Suppressor macrophage (primary cell): ENCODE measurements at regions not wholly inside any gene's neighbourhood (a gene's known extent, or its start where the extent isn't known, plus 50 kb on each side); places are given as distances from the start of the nearest gene placed in this dataset.
"Not testable (repeated sequence)": the region's sequence is repeated elsewhere in the genome, so short reads cannot be mapped to it uniquely, and the experiment has no call there.

Source experiments
- DNase-seq, 4 experiments: peaks; one replicate each; pipeline ENCODE4 v3.0.0-alpha.2; 2020 to 2022

- DNase-seq: no peak
Observed at GRCh38 chr5:126677121-126677520, 76.4 kb downstream of the PHAX start.

- DNase-seq: peak in 1 of 4 experiments; percentile 2
Observed at GRCh38 chr5:126680191-126680817, 79.6 kb downstream of the PHAX start.

- not testable (repeated sequence) for DNase-seq
Observed at GRCh38 chr5:126681314-126681713, 80.6 kb downstream of the PHAX start.

GRCh38 chr5:126681970-126682369, 81.2 kb downstream of the PHAX start:
- no peak for DNase-seq

GRCh38 chr5:126682856-126683255, 82.1 kb downstream of the PHAX start:
- no peak for DNase-seq

- no peak for DNase-seq
Observed at GRCh38 chr5:126683912-126684311, 83.2 kb downstream of the PHAX start.

GRCh38 chr5:126684656-126685442, 84.1 kb downstream of the PHAX start:
- not testable (repeated sequence) for DNase-seq

- no peak for DNase-seq
Observed at GRCh38 chr5:126686451-126687126, 85.8 kb downstream of the PHAX start.

GRCh38 chr5:126692971-126693370, 84.0 kb upstream of the LMNB1 start:
- no peak for DNase-seq

GRCh38 chr5:126693806-126694205, 83.1 kb upstream of the LMNB1 start:
- no peak for DNase-seq

GRCh38 chr5:126694403-126694802, 82.5 kb upstream of the LMNB1 start:
- DNase-seq: no peak

- DNase-seq: peak in 3 of 4 experiments; percentile 49 to 80 (median 71)
Observed at GRCh38 chr5:126695091-126695490, 81.8 kb upstream of the LMNB1 start.

GRCh38 chr5:126707080-126707479, 69.9 kb upstream of the LMNB1 start:
- peak in 1 of 4 experiments; percentile 9 for DNase-seq

GRCh38 chr5:126715765-126716164, 61.2 kb upstream of the LMNB1 start:
- no peak for DNase-seq

GRCh38 chr5:126716861-126717260, 60.1 kb upstream of the LMNB1 start:
- DNase-seq: no peak

GRCh38 chr5:126718236-126718868, 58.6 kb upstream of the LMNB1 start:
- DNase-seq: peak in 1 of 4 experiments; percentile 12

GRCh38 chr5:126720369-126720768, 56.6 kb upstream of the LMNB1 start:
- no peak for DNase-seq

GRCh38 chr5:126723643-126724042, 53.3 kb upstream of the LMNB1 start:
- no peak for DNase-seq
